ENCODE measurements at regions not wholly inside any gene's neighbourhood (a gene's known extent, or its start where the extent isn't known, plus 50 kb on each side); places are given as distances from the start of the nearest gene placed in this dataset.
A peak's percentile ranks its signal among the peaks of the same experiment; 100 is the strongest.

DNA sequence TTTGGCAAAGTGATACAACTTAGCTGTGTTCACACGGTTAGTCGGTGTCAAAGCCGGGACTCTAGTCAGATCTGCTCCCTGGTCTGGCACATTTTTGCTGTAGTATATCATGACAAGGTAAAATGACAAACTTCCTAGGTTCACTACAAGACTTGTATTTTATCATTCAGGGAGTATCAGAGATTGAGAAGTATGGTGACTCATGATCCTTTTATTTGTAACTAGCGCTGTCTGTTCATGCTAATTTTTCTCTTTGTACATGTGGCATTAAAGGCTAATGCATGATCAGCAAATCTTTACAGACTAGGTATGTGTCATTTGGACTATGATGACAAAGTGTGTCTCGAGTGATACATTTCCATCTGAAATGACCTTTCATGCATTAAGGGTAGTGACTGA, 326.7 kb downstream of the SIPA1L2 start:
- H3K27ac ChIP-seq = peak overlapping the region; percentile 63 to 90 (median 82)
- H3K27me3 ChIP-seq = no peaks in the 10 kb centered on the region
- no peak for DNase-seq
- intact Hi-C loops (cut with DNase I) = no loop called here
- 33 to 35% methylated on average over 5 of the region's 5 CpGs for WGBS, 2 donors
- no peaks in the 10 kb centered on the region for H3K9me3 ChIP-seq
- TF ChIP-seq, protein P1, sequence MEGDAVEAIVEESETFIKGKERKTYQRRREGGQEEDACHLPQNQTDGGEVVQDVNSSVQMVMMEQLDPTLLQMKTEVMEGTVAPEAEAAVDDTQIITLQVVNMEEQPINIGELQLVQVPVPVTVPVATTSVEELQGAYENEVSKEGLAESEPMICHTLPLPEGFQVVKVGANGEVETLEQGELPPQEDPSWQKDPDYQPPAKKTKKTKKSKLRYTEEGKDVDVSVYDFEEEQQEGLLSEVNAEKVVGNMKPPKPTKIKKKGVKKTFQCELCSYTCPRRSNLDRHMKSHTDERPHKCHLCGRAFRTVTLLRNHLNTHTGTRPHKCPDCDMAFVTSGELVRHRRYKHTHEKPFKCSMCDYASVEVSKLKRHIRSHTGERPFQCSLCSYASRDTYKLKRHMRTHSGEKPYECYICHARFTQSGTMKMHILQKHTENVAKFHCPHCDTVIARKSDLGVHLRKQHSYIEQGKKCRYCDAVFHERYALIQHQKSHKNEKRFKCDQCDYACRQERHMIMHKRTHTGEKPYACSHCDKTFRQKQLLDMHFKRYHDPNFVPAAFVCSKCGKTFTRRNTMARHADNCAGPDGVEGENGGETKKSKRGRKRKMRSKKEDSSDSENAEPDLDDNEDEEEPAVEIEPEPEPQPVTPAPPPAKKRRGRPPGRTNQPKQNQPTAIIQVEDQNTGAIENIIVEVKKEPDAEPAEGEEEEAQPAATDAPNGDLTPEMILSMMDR (IDR thresholded peaks at IDR 0.05) = no peak
- TF ChIP-seq POLR2A (IDR thresholded peaks at IDR 0.05) = no peak
- H3K36me3 ChIP-seq = no peaks in the 10 kb centered on the region
- peaks cover 18 to 88% (median 43%) of the 10 kb centered on the region in 3 donors for H3K4me1 ChIP-seq
- H3K4me3 ChIP-seq = no peak overlapping the region

DNA sequence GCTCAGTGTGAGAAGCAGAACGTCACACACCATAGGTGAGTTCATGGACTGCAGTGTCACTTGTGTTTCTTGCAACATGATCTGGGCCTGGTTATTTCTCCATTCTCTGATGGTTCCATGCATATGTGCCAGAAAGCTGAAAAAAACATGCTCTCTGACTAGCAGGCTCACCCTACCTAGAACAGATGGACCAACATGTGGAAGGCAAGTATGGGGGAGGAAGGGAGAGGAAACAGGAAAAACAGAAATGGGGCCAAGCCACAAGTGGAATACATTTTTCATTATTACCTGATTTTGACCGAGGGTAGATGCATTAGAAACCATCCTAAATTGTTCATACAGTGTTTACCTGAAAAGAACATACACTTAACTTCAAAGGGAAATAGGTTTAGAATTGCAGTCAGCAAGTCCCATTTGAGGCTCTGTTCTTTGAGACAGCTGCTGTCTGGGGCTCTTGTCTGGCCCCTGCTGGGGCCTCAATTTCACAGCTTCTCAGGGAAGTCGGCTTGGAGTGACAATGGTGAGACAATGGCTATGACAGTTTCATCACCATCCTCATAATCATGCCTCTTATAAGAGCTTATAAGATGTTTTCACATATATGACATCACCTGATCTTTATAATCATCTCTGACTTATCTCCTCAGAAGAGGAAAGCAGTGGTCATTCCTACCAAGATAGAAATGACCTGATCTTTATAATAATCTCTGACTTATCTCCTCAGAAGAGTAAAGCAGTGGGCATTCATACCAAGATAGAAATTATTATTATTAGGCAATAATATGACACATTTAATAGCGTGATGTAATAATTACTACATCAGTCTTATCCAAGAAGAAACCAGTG, 327.3 kb downstream of the SIPA1L2 start:
- WGBS, 2 donors = 29 to 34% methylated on average over 3 to 4 of the region's 4 CpGs
- H3K27ac ChIP-seq = peak overlapping the region; percentile 63 to 90 (median 82)

DNA sequence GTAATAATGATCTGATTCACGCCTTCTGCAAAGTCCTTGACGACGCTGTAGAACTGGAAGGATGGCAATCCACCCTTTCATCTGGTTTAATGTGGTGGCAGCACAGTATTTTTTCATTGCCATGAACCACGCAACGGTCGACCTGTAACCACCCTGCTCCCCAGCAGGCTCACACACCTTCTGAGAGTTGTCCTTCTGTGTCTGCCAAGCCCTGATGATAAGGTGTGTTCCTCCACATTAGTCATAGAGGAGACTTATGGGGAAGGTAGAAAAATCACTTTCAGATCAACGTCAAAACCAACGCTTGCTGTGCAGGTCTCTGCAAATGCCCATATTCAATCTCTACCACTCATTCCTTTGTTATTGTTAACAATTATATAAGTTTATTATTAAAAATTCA, 328.7 kb downstream of the SIPA1L2 start:
- Histone ChIP-seq H3K27ac (peak overlapping the region; percentile 63 to 90 (median 82)), H3K27me3 (no peaks in the 10 kb centered on the region)
- intact Hi-C loops (cut with DNase I) = no loop called here

More for the DNA sequence above, 327.3 kb downstream of the SIPA1L2 start:
- Histone ChIP-seq H3K36me3 (no peaks in the 10 kb centered on the region), H3K27me3 (no peaks in the 10 kb centered on the region), H3K4me3 (no peak overlapping the region), H3K9me3 (no peaks in the 10 kb centered on the region), H3K4me1 (peaks cover 18 to 82% (median 42%) of the 10 kb centered on the region in 3 donors)
- TF ChIP-seq, protein P1 (IDR thresholded peaks at IDR 0.05) = no peak
- no peak for TF ChIP-seq POLR2A (IDR thresholded peaks at IDR 0.05)
- no peak for DNase-seq
- intact Hi-C loops (cut with DNase I) = no loop called here

DNA sequence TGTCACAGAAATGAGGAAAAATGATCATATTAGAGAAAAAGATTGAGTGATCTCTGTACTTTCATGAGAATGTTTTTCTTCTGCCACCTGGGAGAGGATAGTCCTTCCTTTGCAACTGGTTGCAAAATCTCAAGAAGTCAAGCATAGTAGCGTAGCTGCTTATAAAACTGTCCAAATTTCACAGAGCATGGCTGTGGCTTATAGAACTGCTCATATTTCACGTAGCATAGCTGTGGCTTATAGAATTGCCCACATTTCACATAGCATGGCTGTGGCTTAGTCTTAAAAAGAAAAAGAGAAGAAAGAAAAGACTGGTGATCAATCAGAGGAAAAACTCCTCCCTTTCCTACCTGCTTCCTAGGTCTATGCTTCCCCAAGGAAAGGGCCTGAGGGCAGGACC, 329.5 kb downstream of the SIPA1L2 start:
- Histone ChIP-seq H3K4me3 (no peak overlapping the region), H3K4me1 (peaks cover 8 to 61% (median 24%) of the 10 kb centered on the region in 3 donors), H3K27ac (peak overlapping the region in 3 of 4 donors; percentile 81 to 90 (median 84)), H3K9me3 (no peaks in the 10 kb centered on the region), H3K36me3 (no peaks in the 10 kb centered on the region), H3K27me3 (no peaks in the 10 kb centered on the region)
- 70 to 73% methylated on average over 2 of the region's 2 CpGs for WGBS, 2 donors
- no peak for DNase-seq
- TF ChIP-seq POLR2A (IDR thresholded peaks at IDR 0.05) = no peak
- TF ChIP-seq, protein P1 (IDR thresholded peaks at IDR 0.05) = no peak
- intact Hi-C loops (cut with DNase I) = no loop called here

More for the DNA sequence above, 328.7 kb downstream of the SIPA1L2 start:
- DNase-seq = no peak
- no peaks in the 10 kb centered on the region for H3K36me3 ChIP-seq
- TF ChIP-seq, protein P1 (IDR thresholded peaks at IDR 0.05) = peak in 1 of 6 experiments; percentile 12
- TF ChIP-seq POLR2A (IDR thresholded peaks at IDR 0.05) = no peak
- no peak overlapping the region for H3K4me3 ChIP-seq
- H3K9me3 ChIP-seq = no peaks in the 10 kb centered on the region
- 55 to 68% methylated on average over 8 of the region's 8 CpGs for WGBS, 2 donors
- peaks cover 11 to 68% (median 29%) of the 10 kb centered on the region in 3 donors for H3K4me1 ChIP-seq

DNA sequence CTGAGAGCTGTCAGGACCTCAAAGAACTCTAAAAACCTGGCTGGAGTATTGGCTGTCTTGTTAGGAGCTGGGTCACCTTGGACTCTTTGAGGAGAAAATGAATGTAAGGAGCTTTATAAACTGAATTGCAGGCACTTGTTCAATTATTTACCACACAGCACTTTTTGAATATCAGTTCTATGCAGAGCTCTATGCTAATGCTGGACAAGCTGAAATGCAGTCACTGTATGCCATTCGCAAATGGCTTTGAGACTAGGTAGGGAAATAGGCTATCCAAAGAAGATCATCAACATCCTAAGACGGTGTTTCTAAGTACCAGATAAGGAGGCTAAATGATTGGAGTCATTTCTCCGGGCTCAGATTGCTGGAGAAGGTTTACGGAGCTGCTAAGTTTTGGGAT, 333.5 kb downstream of the SIPA1L2 start:
- no peak overlapping the region for H3K27ac ChIP-seq
- no peaks in the 10 kb centered on the region for H3K27me3 ChIP-seq
- no peaks in the 10 kb centered on the region for H3K36me3 ChIP-seq
- H3K9me3 ChIP-seq = no peaks in the 10 kb centered on the region
- no peak for DNase-seq
- intact Hi-C loops (cut with DNase I) = no loop called here
- 78 to 90% methylated on average over 4 of the region's 4 CpGs for WGBS, 2 donors
- no peak overlapping the region for H3K4me3 ChIP-seq
- TF ChIP-seq, protein P1 (IDR thresholded peaks at IDR 0.05) = no peak
- no peak for TF ChIP-seq POLR2A (IDR thresholded peaks at IDR 0.05)
- H3K4me1 ChIP-seq = peaks cover 4 to 50% (median 19%) of the 10 kb centered on the region in 3 donors
